Hepatocyte (in vitro differentiated cells): ENCODE measurements at regions not wholly inside any gene's neighbourhood (a gene's known extent, or its start where the extent isn't known, plus 50 kb on each side); places are given as distances from the start of the nearest gene placed in this dataset.

Source experiments
- DNase-seq: peaks from one replicate; pipeline ENCODE4 v3.0.0-alpha.2; 2016; ENCODE audit warnings: low spot score
- H2AFZ ChIP-seq: fragments of 200-600 bp; sonication (generic); 2 replicates; pipeline ENCODE4 v1.6.0; 2016; ENCODE audit warnings: antibody characterized with exemption, mild to moderate bottlenecking
- H3K27ac ChIP-seq: fragments of 200-600 bp; sonication (generic); 2 replicates; pipeline ENCODE4 v1.5.1; 2016; ENCODE audit warnings: mild to moderate bottlenecking
- H3K27me3 ChIP-seq: fragments of 200-600 bp; sonication (generic); 2 replicates; pipeline ENCODE4 v1.6.1; 2016
- H3K36me3 ChIP-seq: fragments of 200-600 bp; sonication (generic); replicated peaks from 2 replicates; pipeline ENCODE4 v1.5.1; 2016; ENCODE audit warnings: low read depth; ENCODE audit not compliant: insufficient read depth
- H3K4me1 ChIP-seq: fragments of 200-600 bp; sonication (generic); 2 replicates; pipeline ENCODE4 v1.5.1; 2016; ENCODE audit warnings: mild to moderate bottlenecking, moderate library complexity; ENCODE audit not compliant: insufficient read depth
- H3K4me2 ChIP-seq: fragments of 200-600 bp; sonication (generic); 2 replicates; pipeline ENCODE4 v1.6.0; 2016
- H3K4me3 ChIP-seq: fragments of 200-600 bp; sonication (generic); 2 replicates; pipeline ENCODE4 v1.5.1; 2016; ENCODE audit warnings: mild to moderate bottlenecking
- H3K79me2 ChIP-seq: fragments of 200-600 bp; sonication (generic); 2 replicates; pipeline ENCODE4 v1.6.0; 2017; ENCODE audit warnings: mild to moderate bottlenecking
- H3K9me2 ChIP-seq: fragments of 200-600 bp; sonication (generic); replicated peaks from 2 replicates; pipeline ENCODE4 v1.6.0; 2017; ENCODE audit warnings: mild to moderate bottlenecking; ENCODE audit not compliant: insufficient read depth
- H3K9me3 ChIP-seq: fragments of 200-600 bp; sonication (generic); 2 replicates; pipeline ENCODE4 v1.5.1; 2016; ENCODE audit warnings: low read depth, mild to moderate bottlenecking
- H4K20me1 ChIP-seq: fragments of 200-600 bp; sonication (generic); 2 replicates; pipeline ENCODE4 v1.6.0; 2016; ENCODE audit warnings: mild to moderate bottlenecking; ENCODE audit not compliant: insufficient read depth, poor library complexity, severe bottlenecking
- CTCF ChIP-seq: fragments of 200-600 bp; sonication (generic); IDR thresholded peaks from 2 replicates; pipeline ENCODE4 v1.5.1; 2016; ENCODE audit warnings: antibody characterized with exemption, mild to moderate bottlenecking; ENCODE audit not compliant: poor library complexity
- EZH2 ChIP-seq: fragments of 200-600 bp; sonication (generic); IDR thresholded peaks from 2 replicates; pipeline ENCODE4 v1.6.1; 2016; ENCODE audit warnings: antibody characterized with exemption, mild to moderate bottlenecking, borderline replicate concordance
- EZH2phosphoT487 ChIP-seq: fragments of 200-600 bp; sonication (generic); IDR thresholded peaks from one replicate; pipeline ENCODE4 v1.6.1; 2018; ENCODE audit warnings: antibody characterized with exemption, mild to moderate bottlenecking, low read depth, moderate library complexity; ENCODE audit not compliant: unreplicated experiment, severe bottlenecking
- WGBS: methylation state at CpG from one replicate; pipeline ENCODE4 v1.1.6; 2016; ENCODE audit warnings: low lambda C conversion rate; ENCODE audit errors: missing lambda C conversion rate; 5-methylcytosine and 5-hydroxymethylcytosine counted together

- H3K27me3 ChIP-seq = no peaks in the 10 kb centered on the region
- peak overlapping the region; percentile 71 for H3K27ac ChIP-seq
- no peaks in the 10 kb centered on the region for H3K9me3 ChIP-seq
- DNase-seq = no peak
- H3K4me3 ChIP-seq = no peak overlapping the region
- 75% methylated on average over 13 of the region's 13 CpGs for WGBS
- H4K20me1 ChIP-seq = no peaks in the 10 kb centered on the region
- no peaks in the 10 kb centered on the region for H3K79me2 ChIP-seq
- H3K9me2 ChIP-seq = no peaks in the 10 kb centered on the region
- peak overlapping the region; percentile 45 for H2AFZ ChIP-seq
- H3K4me2 ChIP-seq = no peak overlapping the region
- no peak for TF ChIP-seq EZH2
- no peak for TF ChIP-seq EZH2phosphoT487
- no peak for TF ChIP-seq CTCF
- H3K4me1 ChIP-seq = peaks cover 11% of the 10 kb centered on the region
- no peaks in the 10 kb centered on the region for H3K36me3 ChIP-seq
Measured at GRCh38 chr1:235022981-235023710, 105.5 kb downstream of the TOMM20 start.

- Histone ChIP-seq H3K9me2 (no peaks in the 10 kb centered on the region), H2AFZ (peak overlapping the region; percentile 45), H3K4me2 (peak overlapping the region; percentile 27), H3K27ac (peak overlapping the region; percentile 71), H3K79me2 (no peaks in the 10 kb centered on the region), H3K4me3 (no peak overlapping the region), H3K27me3 (no peaks in the 10 kb centered on the region), H3K36me3 (no peaks in the 10 kb centered on the region), H3K4me1 (peaks cover 11% of the 10 kb centered on the region), H3K9me3 (no peaks in the 10 kb centered on the region), H4K20me1 (no peaks in the 10 kb centered on the region)
- WGBS = 55% methylated on average over 12 of the region's 12 CpGs
- no peak for DNase-seq
- TF ChIP-seq CTCF = no peak
- TF ChIP-seq EZH2phosphoT487 = no peak
- no peak for TF ChIP-seq EZH2
Measured at GRCh38 chr1:235022341-235022980, 106.2 kb downstream of the TOMM20 start.

- Histone ChIP-seq H3K9me2 (no peaks in the 10 kb centered on the region), H3K36me3 (no peaks in the 10 kb centered on the region), H3K4me3 (no peak overlapping the region), H2AFZ (no peak overlapping the region), H3K4me2 (no peak overlapping the region), H3K9me3 (no peaks in the 10 kb centered on the region), H3K4me1 (peaks cover 11% of the 10 kb centered on the region), H4K20me1 (no peaks in the 10 kb centered on the region), H3K79me2 (no peaks in the 10 kb centered on the region), H3K27ac (peak overlapping the region; percentile 71), H3K27me3 (no peaks in the 10 kb centered on the region)
- no peak for DNase-seq
- 87% methylated on average over 7 of the region's 7 CpGs for WGBS
- TF ChIP-seq EZH2phosphoT487 (no peak), CTCF (no peak), EZH2 (no peak)
Measured at GRCh38 chr1:235021815-235022214, 106.8 kb downstream of the TOMM20 start.
